ENCODE measurements at regions not wholly inside any gene's neighbourhood (a gene's known extent, or its start where the extent isn't known, plus 50 kb on each side); places are given as distances from the start of the nearest gene placed in this dataset.
"Not testable (repeated sequence)": the region's sequence is repeated elsewhere in the genome, so short reads cannot be mapped to it uniquely, and the experiment has no call there.

DNA sequence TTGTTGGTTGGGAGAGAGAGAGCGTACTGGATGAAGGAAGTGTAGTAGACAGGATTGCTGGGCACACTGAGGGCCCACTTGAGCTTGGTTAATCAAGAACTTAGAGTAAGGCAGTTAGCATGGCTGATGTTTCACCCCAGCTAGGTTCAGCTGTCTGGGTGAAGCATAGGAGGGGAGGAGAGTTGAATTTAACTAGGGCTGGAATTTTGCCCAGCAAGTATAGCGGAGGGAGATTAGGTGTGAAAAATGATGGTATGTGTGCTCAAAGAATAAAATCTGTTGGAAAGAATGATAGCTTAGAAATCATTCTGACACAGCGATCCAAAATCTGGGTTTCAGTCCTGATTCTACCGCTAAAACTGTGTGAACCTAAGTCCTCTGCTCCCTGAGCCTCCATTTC, 461.5 kb upstream of the PROX1 start:
- TF ChIP-seq POLR2A (IDR thresholded peaks at IDR 0.05; ENCODE audit: low read depth, low read length) = no peak
- TF ChIP-seq TAF1 (IDR thresholded peaks at IDR 0.05; ENCODE audit: borderline replicate concordance, low read depth, low read length) = no peak
- TF ChIP-seq POLR2AphosphoS5 (IDR thresholded peaks at IDR 0.05; ENCODE audit: low read depth, low read length) = no peak
- FAIRE-seq (no peak), DNase-seq (ENCODE audit: insufficient read length) (no peak)

GRCh38 chr1:213530611-213531320, 457.0 kb upstream of the PROX1 start:
- FAIRE-seq = no peak
- TF ChIP-seq TAF1 (IDR thresholded peaks at IDR 0.05; ENCODE audit: borderline replicate concordance, low read depth, low read length) = no peak
- TF ChIP-seq POLR2A (IDR thresholded peaks at IDR 0.05; ENCODE audit: low read depth, low read length) = no peak
- TF ChIP-seq POLR2AphosphoS5 (IDR thresholded peaks at IDR 0.05; ENCODE audit: low read depth, low read length) = no peak
- no peak for DNase-seq (ENCODE audit: insufficient read length)

GRCh38 chr1:213531369-213532310, 456.1 kb upstream of the PROX1 start:
- DNase-seq (ENCODE audit: insufficient read length) (no peak), FAIRE-seq (no peak)

DNA sequence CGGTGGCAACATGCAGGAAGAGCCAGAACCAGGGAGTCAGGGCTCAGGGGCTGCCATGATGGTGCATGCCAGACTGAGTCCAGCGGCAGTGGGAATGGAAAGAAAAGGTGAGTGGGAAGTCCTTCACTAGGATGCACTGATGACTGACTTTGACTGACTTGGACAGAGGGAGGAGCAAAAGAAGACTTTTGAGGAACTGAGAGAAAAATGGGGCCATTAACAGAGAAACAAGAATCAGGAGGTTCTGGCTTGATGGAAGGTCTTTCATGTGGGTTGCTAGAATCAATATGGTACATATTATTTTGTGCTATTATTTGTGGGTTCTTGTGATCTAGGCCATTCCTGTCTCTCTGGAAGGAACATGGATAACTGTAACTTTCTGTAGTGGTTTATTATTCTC, 454.6 kb upstream of the PROX1 start:
- no peak for FAIRE-seq
- DNase-seq (ENCODE audit: insufficient read length) = no peak
- TF ChIP-seq POLR2A (IDR thresholded peaks at IDR 0.05; ENCODE audit: low read depth, low read length) (no peak), TAF1 (IDR thresholded peaks at IDR 0.05; ENCODE audit: borderline replicate concordance, low read depth, low read length) (no peak), POLR2AphosphoS5 (IDR thresholded peaks at IDR 0.05; ENCODE audit: low read depth, low read length) (no peak)

More at GRCh38 chr1:213531369-213532310, 456.1 kb upstream of the PROX1 start:
- TF ChIP-seq TAF1 (IDR thresholded peaks at IDR 0.05; ENCODE audit: borderline replicate concordance, low read depth, low read length) = no peak
- no peak for TF ChIP-seq POLR2AphosphoS5 (IDR thresholded peaks at IDR 0.05; ENCODE audit: low read depth, low read length)
- TF ChIP-seq POLR2A (IDR thresholded peaks at IDR 0.05; ENCODE audit: low read depth, low read length) = no peak

- TF ChIP-seq TAF1 (IDR thresholded peaks at IDR 0.05; ENCODE audit: borderline replicate concordance, low read depth, low read length) (no peak), POLR2AphosphoS5 (IDR thresholded peaks at IDR 0.05; ENCODE audit: low read depth, low read length) (no peak), POLR2A (IDR thresholded peaks at IDR 0.05; ENCODE audit: low read depth, low read length) (no peak)
- DNase-seq (ENCODE audit: insufficient read length) (no peak), FAIRE-seq (no peak)
Measured at GRCh38 chr1:213535679-213536078, 452.1 kb upstream of the PROX1 start.

- no peak for DNase-seq (ENCODE audit: insufficient read length)
- FAIRE-seq = no peak
- TF ChIP-seq TAF1 (IDR thresholded peaks at IDR 0.05; ENCODE audit: borderline replicate concordance, low read depth, low read length) (no peak), POLR2A (IDR thresholded peaks at IDR 0.05; ENCODE audit: low read depth, low read length) (no peak), POLR2AphosphoS5 (IDR thresholded peaks at IDR 0.05; ENCODE audit: low read depth, low read length) (no peak)
Measured at GRCh38 chr1:213538251-213538650, 449.5 kb upstream of the PROX1 start.

GRCh38 chr1:213539464-213539863, 448.3 kb upstream of the PROX1 start:
- FAIRE-seq (no peak), DNase-seq (ENCODE audit: insufficient read length) (no peak)
- TF ChIP-seq POLR2AphosphoS5 (IDR thresholded peaks at IDR 0.05; ENCODE audit: low read depth, low read length) = no peak

GRCh38 chr1:213541641-213542040, 446.1 kb upstream of the PROX1 start:
- DNase-seq (ENCODE audit: insufficient read length) (no peak), FAIRE-seq (no peak)
- TF ChIP-seq POLR2AphosphoS5 (IDR thresholded peaks at IDR 0.05; ENCODE audit: low read depth, low read length) (no peak), POLR2A (IDR thresholded peaks at IDR 0.05; ENCODE audit: low read depth, low read length) (no peak), TAF1 (IDR thresholded peaks at IDR 0.05; ENCODE audit: borderline replicate concordance, low read depth, low read length) (no peak)

GRCh38 chr1:213545181-213545580, 442.6 kb upstream of the PROX1 start:
- not testable (repeated sequence) for DNase-seq (ENCODE audit: insufficient read length); FAIRE-seq

DNA sequence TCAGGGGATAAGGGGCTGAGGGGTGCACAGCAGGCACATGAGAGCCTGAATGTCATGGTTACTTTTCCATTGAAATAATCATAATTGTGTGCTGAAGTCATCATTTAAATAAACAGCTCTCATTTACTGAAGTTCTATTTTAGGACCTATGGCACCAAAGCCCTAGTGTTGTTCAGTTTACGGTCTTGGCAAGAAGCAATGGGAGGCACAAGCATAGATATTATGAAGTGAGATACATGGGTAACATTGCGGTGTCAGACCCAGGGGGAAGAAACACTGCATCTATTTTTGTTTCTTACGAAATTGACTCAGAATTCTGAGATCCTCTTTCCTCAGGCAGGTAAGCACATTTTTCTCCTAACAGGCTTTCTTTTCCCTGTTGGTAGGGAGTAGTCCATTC, 437.8 kb upstream of the PROX1 start:
- TF ChIP-seq POLR2A (IDR thresholded peaks at IDR 0.05; ENCODE audit: low read depth, low read length) (no peak), TAF1 (IDR thresholded peaks at IDR 0.05; ENCODE audit: borderline replicate concordance, low read depth, low read length) (no peak), POLR2AphosphoS5 (IDR thresholded peaks at IDR 0.05; ENCODE audit: low read depth, low read length) (no peak)
- DNase-seq (ENCODE audit: insufficient read length) (no peak), FAIRE-seq (no peak)

DNA sequence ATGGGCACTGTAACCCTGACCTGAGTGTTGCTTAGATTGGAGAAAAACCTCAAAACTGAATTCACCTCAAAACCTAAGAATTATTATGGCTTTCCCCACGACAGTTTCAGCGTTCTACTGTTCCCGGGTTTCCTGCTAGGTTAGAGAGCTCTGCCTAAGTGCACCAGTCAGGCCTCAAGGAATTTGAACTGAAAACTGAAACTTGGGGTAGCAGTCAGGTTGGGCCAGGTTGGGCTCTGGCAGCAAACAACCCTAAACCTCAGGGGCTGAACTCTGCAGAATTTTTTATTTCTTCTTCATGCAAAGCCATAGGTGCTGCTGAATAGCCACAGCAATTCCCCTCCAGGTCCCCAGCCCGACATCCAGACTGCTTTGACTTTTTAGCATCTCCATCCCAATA, 437.0 kb upstream of the PROX1 start:
- FAIRE-seq (no peak), DNase-seq (ENCODE audit: insufficient read length) (no peak)
- TF ChIP-seq POLR2AphosphoS5 (IDR thresholded peaks at IDR 0.05; ENCODE audit: low read depth, low read length) (no peak), TAF1 (IDR thresholded peaks at IDR 0.05; ENCODE audit: borderline replicate concordance, low read depth, low read length) (no peak), POLR2A (IDR thresholded peaks at IDR 0.05; ENCODE audit: low read depth, low read length) (no peak)

- FAIRE-seq = no peak
- DNase-seq (ENCODE audit: insufficient read length) = no peak
- no peak for TF ChIP-seq TAF1 (IDR thresholded peaks at IDR 0.05; ENCODE audit: borderline replicate concordance, low read depth, low read length)
- TF ChIP-seq POLR2A (IDR thresholded peaks at IDR 0.05; ENCODE audit: low read depth, low read length) = no peak
- no peak for TF ChIP-seq POLR2AphosphoS5 (IDR thresholded peaks at IDR 0.05; ENCODE audit: low read depth, low read length)
Measured at GRCh38 chr1:213552045-213552444, 435.7 kb upstream of the PROX1 start.

Data from GM12892 (cell line).